Fibroblast of mammary gland (primary cell): ENCODE measurements at regions not wholly inside any gene's neighbourhood (a gene's known extent, or its start where the extent isn't known, plus 50 kb on each side); places are given as distances from the start of the nearest gene placed in this dataset.

Experiments used
- DNase-seq: peaks from one replicate; pipeline ENCODE4 v3.0.0-alpha.2; 2010; ENCODE audit warnings: low read depth
- H3K4me3 ChIP-seq: 2 replicates; pipeline ENCODE4 v1.5.1; 2011; ENCODE audit warnings: low read depth, mild to moderate bottlenecking, low read length, moderate library complexity; ENCODE audit not compliant: control insufficient read depth
- CTCF ChIP-seq: conservative IDR thresholded peaks from 2 replicates; pipeline ENCODE4 v1.5.1; 2011; ENCODE audit warnings: low read depth, low read length, inconsistent platforms; ENCODE audit not compliant: control insufficient read depth, insufficient read depth

- no peak for TF ChIP-seq CTCF
- DNase-seq = no peak
Observed at GRCh38 chr2:236793023-236794011, 223.7 kb downstream of the ACKR3 start.

GRCh38 chr2:236794176-236794957 lies 224.7 kb downstream of the ACKR3 start:
- TF ChIP-seq CTCF = no peak
- H3K4me3 ChIP-seq = no peak overlapping the region

More at GRCh38 chr2:236793023-236794011, 223.7 kb downstream of the ACKR3 start:
- no peak overlapping the region for H3K4me3 ChIP-seq

GRCh38 chr2:236795169-236795860 lies 225.7 kb downstream of the ACKR3 start:
- no peak for TF ChIP-seq CTCF
- DNase-seq = no peak
- no peak overlapping the region for H3K4me3 ChIP-seq

More at GRCh38 chr2:236794176-236794957, 224.7 kb downstream of the ACKR3 start:
- DNase-seq = peak; percentile 28

- no peak for DNase-seq
- no peak for TF ChIP-seq CTCF
- H3K4me3 ChIP-seq = no peak overlapping the region
Observed at GRCh38 chr2:236795861-236796219, 226.2 kb downstream of the ACKR3 start.

GRCh38 chr2:236796236-236796635 lies 226.6 kb downstream of the ACKR3 start:
- no peak for DNase-seq
- TF ChIP-seq CTCF = no peak
- H3K4me3 ChIP-seq = no peak overlapping the region

GRCh38 chr2:236797411-236797810 lies 227.8 kb downstream of the ACKR3 start:
- DNase-seq = no peak
- H3K4me3 ChIP-seq = no peak overlapping the region
- TF ChIP-seq CTCF = no peak
